ENCODE measurements at regions not wholly inside any gene's neighbourhood (a gene's known extent, or its start where the extent isn't known, plus 50 kb on each side); places are given as distances from the start of the nearest gene placed in this dataset.
"Not testable (repeated sequence)": the region's sequence is repeated elsewhere in the genome, so short reads cannot be mapped to it uniquely, and the experiment has no call there.

- no peak for DNase-seq
- ATAC-seq (ENCODE audit: poor library complexity): no peak
- intact Hi-C loops (cut with DNase I): no loop called here
Measured at GRCh38 chr22:26835929-26836528, 178.6 kb downstream of the MIAT start.

DNA sequence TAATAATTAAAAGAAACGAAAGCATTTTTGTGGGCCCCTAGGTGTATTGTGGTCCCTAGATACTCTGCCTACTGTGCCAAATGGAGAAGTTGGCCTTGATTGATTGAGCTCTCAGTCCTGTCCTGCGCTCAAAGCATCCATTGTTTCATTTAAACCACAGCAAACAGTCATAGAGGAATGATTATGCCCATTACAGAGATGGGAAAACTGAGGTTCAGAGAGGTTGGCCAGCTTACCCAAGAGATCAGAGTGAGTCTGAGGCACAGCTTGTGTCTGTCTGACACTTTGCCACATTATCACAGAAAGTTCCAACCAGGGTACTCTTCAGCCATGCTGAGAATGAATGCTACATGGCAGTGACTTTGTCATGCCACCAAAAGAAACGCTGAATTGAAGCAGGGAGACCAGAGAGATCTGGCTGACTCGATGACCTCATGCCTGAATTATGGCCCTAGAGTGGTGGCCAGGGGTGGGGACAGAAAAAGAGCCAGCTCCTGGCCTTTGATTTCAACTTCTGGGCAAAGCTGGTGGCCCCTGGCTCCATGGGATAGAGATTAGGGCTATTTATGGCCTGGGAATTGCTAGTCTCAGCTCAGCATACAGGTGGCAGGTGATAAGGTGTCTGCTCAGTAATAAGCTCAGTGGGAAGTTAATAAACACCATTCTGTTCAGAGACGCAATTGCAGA is 180.5 kb downstream of the MIAT start:
- ATAC-seq (ENCODE audit: poor library complexity): no peak
- intact Hi-C loops (cut with DNase I): no loop called here
- DNase-seq: no peak

- ATAC-seq (ENCODE audit: poor library complexity) (no peak), DNase-seq (no peak)
- intact Hi-C loops (cut with DNase I): no loop called here
Measured at GRCh38 chr22:26838471-26838825, 181.1 kb downstream of the MIAT start.

DNA sequence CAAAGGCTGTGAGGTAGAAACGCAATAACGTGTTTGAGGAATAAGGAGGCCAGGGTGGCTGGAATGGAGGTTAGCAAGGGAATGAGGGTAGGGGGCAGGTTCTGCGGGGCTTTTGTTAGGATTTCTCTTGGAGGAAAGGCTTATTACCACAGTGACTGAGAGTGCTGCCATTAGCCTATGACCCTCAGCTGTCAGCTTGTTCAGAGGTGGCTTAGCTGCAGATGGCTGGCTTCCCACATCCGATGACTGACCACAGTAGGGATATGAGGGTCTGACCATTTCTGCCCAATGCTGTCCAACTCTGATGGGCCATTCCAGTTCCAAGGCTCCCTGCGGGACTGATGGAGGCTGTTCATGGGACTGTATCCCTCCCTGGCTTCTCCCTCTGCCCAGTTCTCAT is 181.8 kb downstream of the MIAT start:
- ATAC-seq (ENCODE audit: poor library complexity) (no peak), DNase-seq (no peak)
- intact Hi-C loops (cut with DNase I): no loop called here

DNA sequence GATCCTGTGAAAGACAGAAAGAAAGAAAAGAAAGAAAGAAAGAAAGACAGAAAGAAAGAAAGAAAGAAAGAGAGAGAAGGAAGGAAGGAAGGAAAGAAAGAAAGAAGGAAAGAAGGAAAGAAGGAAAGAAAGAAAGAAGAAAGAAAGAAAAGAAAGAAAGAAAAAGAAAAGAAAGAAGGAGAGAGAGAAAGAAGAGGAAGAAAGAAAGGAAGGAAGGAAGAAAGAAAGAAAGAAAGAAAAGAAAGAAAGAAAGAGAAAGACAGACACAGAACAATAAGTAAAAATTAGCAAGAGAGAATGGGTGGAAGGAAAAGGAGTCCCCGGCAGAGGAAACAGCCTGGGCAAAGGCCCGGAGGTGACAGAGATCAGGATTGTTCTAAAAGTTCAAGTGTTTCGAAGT is 183.4 kb downstream of the MIAT start:
- intact Hi-C loops (cut with DNase I); DNase-seq; ATAC-seq (ENCODE audit: poor library complexity): not testable (repeated sequence)

DNA sequence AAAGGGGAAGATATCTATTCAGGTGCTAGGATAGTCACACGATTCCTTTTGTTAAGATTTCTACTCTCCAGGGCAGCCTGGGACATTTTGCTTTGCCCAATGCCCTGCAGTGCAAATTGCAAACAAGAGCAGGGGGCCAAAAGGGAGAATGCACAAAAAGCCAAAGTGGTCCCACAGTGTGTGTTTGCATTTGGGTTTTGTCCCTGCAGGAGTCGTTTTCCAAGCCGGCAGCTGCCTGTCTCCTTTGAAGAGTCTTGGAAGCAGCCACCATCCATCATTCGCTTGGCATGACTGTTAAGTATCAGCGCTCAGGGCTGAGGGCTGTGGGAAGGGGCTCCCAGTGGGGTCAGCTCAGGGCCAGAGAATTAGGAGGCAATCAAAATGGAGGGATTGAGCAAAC is 184.7 kb downstream of the MIAT start:
- intact Hi-C loops (cut with DNase I): no loop called here
- no peak for DNase-seq
- no peak for ATAC-seq (ENCODE audit: poor library complexity)

DNA sequence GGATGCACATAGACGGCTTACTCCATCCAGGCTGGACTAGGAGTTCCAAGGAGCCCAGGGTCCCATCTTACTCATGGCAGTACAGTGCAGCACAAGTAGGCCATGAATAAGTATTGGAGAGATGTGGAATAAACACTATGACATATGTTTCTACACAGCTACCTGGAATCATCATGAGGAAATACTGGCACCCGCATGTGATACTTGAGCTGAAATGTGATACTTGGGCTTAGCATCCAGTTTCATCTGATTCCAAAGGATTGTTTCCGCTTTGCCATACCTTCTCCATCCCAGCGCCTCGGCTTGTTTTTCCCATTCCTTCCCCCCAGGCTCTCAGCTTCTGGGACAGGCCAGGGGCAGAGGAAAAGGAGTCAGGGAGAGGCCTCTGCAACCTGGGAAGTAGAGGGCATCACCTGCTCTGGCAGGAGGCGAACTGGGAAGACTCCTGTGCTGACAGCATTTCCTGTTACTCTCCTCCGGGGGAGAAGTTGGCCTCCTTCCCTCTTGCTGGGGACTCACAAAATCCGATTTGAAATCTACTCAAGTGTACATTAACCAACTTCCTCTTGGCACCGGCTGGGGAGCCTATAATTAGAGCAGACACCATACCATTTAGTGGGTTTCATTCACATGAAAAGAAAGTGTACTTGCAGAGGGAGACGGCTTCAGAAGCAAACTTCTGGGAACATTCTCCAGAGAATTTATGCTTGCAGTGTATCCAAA is 187.8 kb downstream of the MIAT start:
- DNase-seq: no peak
- no peak for ATAC-seq (ENCODE audit: poor library complexity)
- intact Hi-C loops (cut with DNase I): no loop called here

GRCh38 chr22:26846076-26846475 is 188.7 kb downstream of the MIAT start:
- intact Hi-C loops (cut with DNase I): no loop called here
- ATAC-seq (ENCODE audit: poor library complexity): no peak
- DNase-seq: no peak

DNA sequence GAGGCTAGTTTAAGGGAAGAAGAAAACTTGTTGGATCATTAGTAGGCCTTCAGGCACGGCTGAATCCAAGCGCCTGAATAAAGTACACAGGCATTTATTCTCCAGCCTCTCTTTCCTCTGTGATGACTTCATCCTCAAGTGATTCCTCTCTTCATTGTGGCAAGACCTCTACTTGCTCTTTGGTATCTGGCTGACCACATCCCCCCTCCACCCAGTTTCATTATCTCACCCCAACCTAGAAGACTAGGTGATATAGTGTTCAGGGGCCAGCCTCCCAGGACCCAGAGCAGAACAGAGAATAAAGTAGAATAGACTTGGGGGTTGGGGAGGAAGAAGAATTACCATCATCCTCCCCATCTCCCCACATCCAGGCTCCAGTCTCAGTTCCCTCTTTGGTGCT is 189.3 kb downstream of the MIAT start:
- DNase-seq (no peak), ATAC-seq (ENCODE audit: poor library complexity) (no peak)
- intact Hi-C loops (cut with DNase I): no loop called here

- intact Hi-C loops (cut with DNase I): no loop called here
- DNase-seq: no peak
- ATAC-seq (ENCODE audit: poor library complexity): no peak
Measured at GRCh38 chr22:26847046-26847445, 189.7 kb downstream of the MIAT start.

- intact Hi-C loops (cut with DNase I): no loop called here
- DNase-seq (no peak), ATAC-seq (ENCODE audit: poor library complexity) (no peak)
Measured at GRCh38 chr22:26847816-26848215, 190.4 kb downstream of the MIAT start.

DNA sequence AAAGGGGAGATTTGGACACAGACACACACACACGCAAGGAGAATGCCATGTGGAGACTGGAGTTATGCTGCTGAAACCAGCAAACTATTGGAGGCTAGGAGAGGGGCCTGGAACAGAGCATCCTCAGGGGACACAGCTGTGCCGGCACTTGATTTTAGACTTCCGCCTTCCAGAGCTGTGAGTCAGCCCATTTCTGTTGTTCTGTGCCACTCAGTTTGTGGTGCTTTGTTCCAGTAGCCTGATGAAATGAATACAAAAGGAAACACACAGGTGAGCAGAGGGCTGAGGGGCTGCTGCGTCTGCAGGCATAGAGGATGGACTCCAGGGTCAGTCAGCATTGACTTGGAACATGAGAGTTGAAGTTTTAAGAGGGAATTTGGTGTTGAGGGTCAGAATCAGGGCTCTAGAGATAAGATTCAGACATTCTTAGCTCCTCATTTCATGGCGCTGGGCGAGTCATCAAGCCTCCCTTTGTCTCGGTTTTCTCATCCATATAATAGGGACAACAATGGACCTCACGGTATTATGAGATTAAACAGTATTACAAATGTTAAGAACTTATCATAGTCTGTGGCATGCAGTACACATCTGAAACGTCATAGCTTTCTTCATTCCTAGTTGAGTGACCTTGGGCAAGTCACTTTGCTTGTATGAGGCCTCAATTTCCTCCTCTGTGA is 191.0 kb downstream of the MIAT start:
- DNase-seq (no peak), ATAC-seq (ENCODE audit: poor library complexity) (peak; percentile 38)
- intact Hi-C loops (cut with DNase I): no loop called here

- DNase-seq (no peak), ATAC-seq (ENCODE audit: poor library complexity) (no peak)
- intact Hi-C loops (cut with DNase I): no loop called here
Measured at GRCh38 chr22:26849575-26849974, 192.2 kb downstream of the MIAT start.

DNA sequence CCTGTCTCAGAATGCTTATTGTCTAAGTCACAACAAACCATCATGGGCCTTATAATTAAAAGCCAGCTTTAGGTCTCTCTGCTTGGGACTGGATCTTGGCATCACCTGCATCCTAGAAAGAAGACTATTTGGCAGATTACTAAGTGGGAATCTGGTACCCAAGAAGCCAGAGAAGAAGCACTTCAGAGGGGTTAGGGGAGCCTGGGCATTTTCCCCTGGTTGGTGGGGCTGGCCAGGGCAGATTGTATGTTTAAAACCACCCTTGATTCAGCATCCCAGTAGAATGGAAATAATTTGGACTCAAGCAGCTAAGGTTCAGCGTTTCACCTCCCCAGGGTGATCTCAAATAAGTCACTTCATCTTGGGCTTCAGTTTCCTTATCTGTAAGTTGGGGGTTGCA is 193.7 kb downstream of the MIAT start:
- DNase-seq (no peak), ATAC-seq (ENCODE audit: poor library complexity) (no peak)
- intact Hi-C loops (cut with DNase I): no loop called here

DNA sequence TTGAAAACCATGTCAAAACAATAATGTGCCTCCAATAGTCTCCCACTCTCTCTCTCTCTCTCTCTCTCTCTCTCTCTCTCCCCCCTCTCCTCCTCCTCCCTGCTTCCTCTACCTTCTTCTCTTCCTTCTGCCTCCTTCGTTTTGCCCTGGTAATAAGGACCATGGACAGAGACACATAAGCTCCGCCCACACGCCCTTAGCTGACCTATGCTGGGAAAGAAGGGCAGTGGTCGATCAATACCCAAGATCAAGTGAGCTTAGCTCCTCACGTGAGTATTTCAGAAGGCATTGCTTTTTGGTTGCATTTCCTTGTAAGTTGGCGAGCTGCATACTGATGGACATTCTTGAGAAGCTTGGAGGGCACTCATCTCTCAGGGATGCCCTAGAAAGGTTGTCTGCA is 194.8 kb downstream of the MIAT start:
- intact Hi-C loops (cut with DNase I): no loop called here
- ATAC-seq (ENCODE audit: poor library complexity) (no peak), DNase-seq (no peak)

- intact Hi-C loops (cut with DNase I): no loop called here
- ATAC-seq (ENCODE audit: poor library complexity): no peak
- no peak for DNase-seq
Measured at GRCh38 chr22:26853071-26853470, 195.7 kb downstream of the MIAT start.

DNA sequence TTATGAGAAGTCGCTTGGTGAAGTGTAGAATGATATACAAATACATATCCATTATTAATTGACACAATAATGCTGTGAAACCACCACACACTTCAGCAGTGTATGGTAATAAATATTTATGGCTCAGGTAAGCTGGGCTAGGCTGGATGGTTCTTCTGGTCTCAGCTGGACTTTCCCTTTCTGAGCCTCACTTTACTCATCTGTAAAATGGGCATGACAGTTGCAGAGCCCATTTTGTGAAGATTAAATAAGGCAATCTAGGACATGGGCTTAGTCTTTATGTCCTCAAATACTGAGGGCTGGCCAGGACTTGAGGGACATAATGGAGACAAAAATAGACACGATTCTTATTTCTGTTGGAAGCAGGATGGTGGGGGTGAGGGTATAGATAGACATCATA is 196.1 kb downstream of the MIAT start:
- DNase-seq: no peak
- no peak for ATAC-seq (ENCODE audit: poor library complexity)
- intact Hi-C loops (cut with DNase I): no loop called here

GRCh38 chr22:26857169-26857568 is 199.8 kb downstream of the MIAT start:
- ATAC-seq (ENCODE audit: poor library complexity): no peak
- intact Hi-C loops (cut with DNase I): no loop called here
- DNase-seq: no peak

- no peak for ATAC-seq (ENCODE audit: poor library complexity)
- intact Hi-C loops (cut with DNase I): no loop called here
- no peak for DNase-seq
Measured at GRCh38 chr22:26860301-26860700, 202.9 kb downstream of the MIAT start.

GRCh38 chr22:26865021-26865420 is 207.6 kb downstream of the MIAT start:
- intact Hi-C loops (cut with DNase I): no loop called here
- no peak for DNase-seq
- ATAC-seq (ENCODE audit: poor library complexity): no peak

Data from Right ventricle myocardium superior (tissue), 1 donor.